ENCODE measurements at regions not wholly inside any gene's neighbourhood (a gene's known extent, or its start where the extent isn't known, plus 50 kb on each side); places are given as distances from the start of the nearest gene placed in this dataset.
A peak's percentile ranks its signal among the peaks of the same experiment; 100 is the strongest.

DNA sequence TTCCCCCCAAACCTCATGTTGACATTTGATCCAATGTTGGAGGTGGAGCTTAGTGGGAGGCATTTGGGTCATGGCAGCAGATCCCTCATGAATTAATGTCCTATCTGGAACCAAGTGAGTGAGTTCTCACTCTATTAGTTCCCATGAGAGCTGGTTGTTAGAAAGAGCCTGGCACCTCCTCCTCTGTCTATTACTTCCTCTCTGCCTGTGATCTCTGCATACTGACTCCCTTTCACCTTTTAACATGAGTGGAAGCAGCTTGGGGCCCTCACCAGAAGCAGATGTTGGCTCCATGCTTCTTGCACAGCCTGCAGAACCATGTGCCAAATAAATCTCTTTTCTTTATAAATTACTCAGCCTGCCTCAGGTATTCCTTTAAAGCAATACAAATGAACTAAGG, 127.3 kb upstream of the RALGAPA2 start:
- DNase-seq (ENCODE audit: low spot score in 2 of 2): no peak
- no peaks in the 10 kb centered on the region for H3K36me3 ChIP-seq
- intact Hi-C loops (cut with DNase I): loop anchor here (5.0 kb wide), 1 partner anchor 668 kb away; no protein-coding TSS in a partner anchor
- TF ChIP-seq, protein P1, sequence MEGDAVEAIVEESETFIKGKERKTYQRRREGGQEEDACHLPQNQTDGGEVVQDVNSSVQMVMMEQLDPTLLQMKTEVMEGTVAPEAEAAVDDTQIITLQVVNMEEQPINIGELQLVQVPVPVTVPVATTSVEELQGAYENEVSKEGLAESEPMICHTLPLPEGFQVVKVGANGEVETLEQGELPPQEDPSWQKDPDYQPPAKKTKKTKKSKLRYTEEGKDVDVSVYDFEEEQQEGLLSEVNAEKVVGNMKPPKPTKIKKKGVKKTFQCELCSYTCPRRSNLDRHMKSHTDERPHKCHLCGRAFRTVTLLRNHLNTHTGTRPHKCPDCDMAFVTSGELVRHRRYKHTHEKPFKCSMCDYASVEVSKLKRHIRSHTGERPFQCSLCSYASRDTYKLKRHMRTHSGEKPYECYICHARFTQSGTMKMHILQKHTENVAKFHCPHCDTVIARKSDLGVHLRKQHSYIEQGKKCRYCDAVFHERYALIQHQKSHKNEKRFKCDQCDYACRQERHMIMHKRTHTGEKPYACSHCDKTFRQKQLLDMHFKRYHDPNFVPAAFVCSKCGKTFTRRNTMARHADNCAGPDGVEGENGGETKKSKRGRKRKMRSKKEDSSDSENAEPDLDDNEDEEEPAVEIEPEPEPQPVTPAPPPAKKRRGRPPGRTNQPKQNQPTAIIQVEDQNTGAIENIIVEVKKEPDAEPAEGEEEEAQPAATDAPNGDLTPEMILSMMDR (IDR thresholded peaks at IDR 0.05): no peak
- H3K9me3 ChIP-seq: no peaks in the 10 kb centered on the region
- H3K4me1 ChIP-seq: no peaks in the 10 kb centered on the region
- no peak overlapping the region for H3K4me3 ChIP-seq
- no peaks in the 10 kb centered on the region for H3K27me3 ChIP-seq
- no peak overlapping the region for H3K27ac ChIP-seq

DNA sequence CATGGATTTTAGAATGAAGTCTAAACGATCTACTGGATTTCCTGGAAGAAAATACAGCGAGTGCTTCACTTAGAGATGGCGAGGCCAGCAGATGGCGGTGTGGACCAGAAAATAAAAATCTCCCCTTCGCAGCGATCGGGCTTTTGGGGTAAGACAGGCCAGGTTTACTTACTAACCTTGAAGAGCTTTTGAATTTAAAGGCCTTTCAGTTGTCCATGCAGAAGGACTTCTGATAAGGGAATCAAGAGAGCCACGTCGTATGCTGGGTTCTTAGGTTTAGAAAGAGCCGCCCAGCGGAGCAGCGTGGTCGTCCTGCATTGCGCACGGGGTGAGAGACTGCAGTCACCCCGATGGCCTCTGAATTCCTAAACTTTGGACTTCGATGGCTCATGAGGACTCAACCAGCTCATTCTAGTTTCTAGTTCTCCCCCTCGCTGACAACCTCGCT, 125.2 kb upstream of the RALGAPA2 start:
- intact Hi-C loops (cut with DNase I): loop anchor here (5.0 kb wide), 1 partner anchor 670 kb away; no protein-coding TSS in a partner anchor
- Histone ChIP-seq H3K27ac (no peak overlapping the region), H3K36me3 (no peaks in the 10 kb centered on the region), H3K27me3 (no peaks in the 10 kb centered on the region), H3K4me1 (no peaks in the 10 kb centered on the region), H3K9me3 (no peaks in the 10 kb centered on the region), H3K4me3 (peak overlapping the region in 1 of 2 donors; percentile 40)
- TF ChIP-seq, protein P1 (IDR thresholded peaks at IDR 0.05): peak in 2 of 3 experiments; percentile 41 to 61
- DNase-seq (ENCODE audit: low spot score in 2 of 2): peak in 1 of 2 donors; percentile 70

DNA sequence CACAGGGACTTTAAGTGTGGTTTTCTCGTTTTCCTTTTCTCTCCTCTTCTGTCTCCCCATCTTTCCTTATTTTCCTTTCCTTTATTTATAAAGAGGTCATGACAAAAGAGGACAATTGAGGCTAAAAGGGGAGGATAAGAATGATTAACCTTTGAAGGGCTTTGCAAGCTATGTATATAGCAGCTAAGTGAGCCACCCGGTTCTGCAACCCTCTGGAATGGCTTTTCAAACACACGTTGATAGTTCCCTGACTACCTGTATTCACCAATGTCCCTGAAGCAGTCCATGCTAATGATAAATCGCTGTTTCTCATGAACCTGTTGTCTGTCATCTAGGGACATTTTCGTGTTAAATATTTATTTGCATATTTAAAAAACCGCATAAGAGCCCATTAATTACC, 124.4 kb upstream of the RALGAPA2 start:
- H3K27ac ChIP-seq: no peak overlapping the region
- intact Hi-C loops (cut with DNase I): loop anchor here (5.0 kb wide), 1 partner anchor 670 kb away; no protein-coding TSS in a partner anchor
- H3K4me3 ChIP-seq: no peak overlapping the region
- H3K27me3 ChIP-seq: no peaks in the 10 kb centered on the region
- no peaks in the 10 kb centered on the region for H3K36me3 ChIP-seq
- TF ChIP-seq, protein P1 (IDR thresholded peaks at IDR 0.05): no peak
- no peaks in the 10 kb centered on the region for H3K9me3 ChIP-seq
- DNase-seq (ENCODE audit: low spot score in 2 of 2): no peak
- no peaks in the 10 kb centered on the region for H3K4me1 ChIP-seq

DNA sequence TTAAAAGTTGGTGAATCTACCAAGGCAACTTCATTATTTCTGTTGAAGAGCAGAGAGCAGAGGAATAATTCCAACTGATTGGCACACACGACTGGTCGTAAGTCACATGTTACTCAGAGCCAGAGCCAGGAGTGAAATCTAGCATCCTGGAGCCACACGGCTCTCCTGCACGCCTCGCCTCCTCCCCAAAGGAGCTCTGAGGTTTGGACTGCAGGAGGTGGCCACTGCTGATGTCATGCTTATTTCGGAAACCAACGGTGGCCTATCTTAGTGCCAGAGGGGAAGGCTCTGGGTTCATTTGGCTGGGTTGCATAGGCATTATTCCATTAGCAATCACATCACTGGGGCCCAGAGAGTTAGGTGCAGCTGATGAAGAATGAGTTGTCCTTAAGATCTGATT, 123.5 kb upstream of the RALGAPA2 start:
- no peak overlapping the region for H3K4me3 ChIP-seq
- intact Hi-C loops (cut with DNase I): loop anchor here (5.0 kb wide), 1 partner anchor 671 kb away; no protein-coding TSS in a partner anchor

DNA sequence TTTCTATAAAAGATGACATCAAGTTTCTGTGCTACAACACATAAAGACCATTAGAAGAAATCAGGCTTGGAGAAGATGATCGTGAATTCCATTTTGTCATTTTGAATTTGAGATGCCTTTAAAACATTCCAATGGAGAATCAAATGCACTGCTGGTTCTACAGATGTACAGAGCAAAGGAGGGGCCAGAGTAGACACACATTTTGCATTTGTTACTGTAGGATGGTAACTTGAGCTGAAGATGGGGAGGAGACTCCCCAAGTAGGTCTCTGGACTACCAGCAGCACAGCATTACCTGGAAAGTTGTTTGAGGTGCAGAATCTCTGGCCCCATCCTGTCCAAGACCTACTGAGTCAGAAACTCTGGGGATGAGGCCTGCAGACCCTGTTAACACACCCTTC, 121.6 kb upstream of the RALGAPA2 start:
- H3K27me3 ChIP-seq: no peaks in the 10 kb centered on the region
- no peak overlapping the region for H3K27ac ChIP-seq
- TF ChIP-seq, protein P1 (IDR thresholded peaks at IDR 0.05): no peak
- no peak for DNase-seq (ENCODE audit: low spot score in 2 of 2)
- intact Hi-C loops (cut with DNase I): no loop called here
- no peak overlapping the region for H3K4me3 ChIP-seq
- no peaks in the 10 kb centered on the region for H3K9me3 ChIP-seq
- H3K36me3 ChIP-seq: no peaks in the 10 kb centered on the region
- H3K4me1 ChIP-seq: no peaks in the 10 kb centered on the region

More for the DNA sequence above, 123.5 kb upstream of the RALGAPA2 start:
- H3K4me1 ChIP-seq: no peaks in the 10 kb centered on the region
- no peaks in the 10 kb centered on the region for H3K27me3 ChIP-seq
- TF ChIP-seq, protein P1 (IDR thresholded peaks at IDR 0.05): no peak
- H3K27ac ChIP-seq: no peak overlapping the region
- H3K9me3 ChIP-seq: no peaks in the 10 kb centered on the region
- DNase-seq (ENCODE audit: low spot score in 2 of 2): no peak
- H3K36me3 ChIP-seq: no peaks in the 10 kb centered on the region

DNA sequence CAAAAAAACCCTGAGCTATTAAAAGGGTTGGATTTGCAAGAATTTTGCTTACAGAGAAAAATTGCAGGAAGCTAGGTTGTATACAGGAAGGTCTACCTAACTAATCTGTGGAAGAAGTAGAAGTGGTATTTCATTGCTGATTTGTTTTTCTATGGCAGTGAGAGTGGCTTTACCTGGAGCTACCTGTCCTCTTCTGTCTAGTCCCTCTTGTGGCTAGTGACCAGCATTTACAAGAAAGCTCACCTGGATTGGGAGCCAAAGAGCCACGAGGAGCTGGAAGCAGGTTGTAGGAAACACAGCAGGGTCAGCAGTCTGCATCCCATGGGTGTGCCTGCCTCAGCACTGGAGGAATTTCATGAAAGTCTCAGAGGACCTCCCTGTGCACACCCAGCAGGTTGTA, 120.3 kb upstream of the RALGAPA2 start:
- Histone ChIP-seq H3K27ac (no peak overlapping the region), H3K9me3 (no peaks in the 10 kb centered on the region)
- intact Hi-C loops (cut with DNase I): no loop called here

More for the DNA sequence above, 120.3 kb upstream of the RALGAPA2 start:
- no peak overlapping the region for H3K4me3 ChIP-seq
- no peaks in the 10 kb centered on the region for H3K36me3 ChIP-seq
- TF ChIP-seq, protein P1 (IDR thresholded peaks at IDR 0.05): no peak
- no peak for DNase-seq (ENCODE audit: low spot score in 2 of 2)
- no peaks in the 10 kb centered on the region for H3K27me3 ChIP-seq
- no peaks in the 10 kb centered on the region for H3K4me1 ChIP-seq
